GM23338 (cell line): ENCODE measurements at regions not wholly inside any gene's neighbourhood (a gene's known extent, or its start where the extent isn't known, plus 50 kb on each side); places are given as distances from the start of the nearest gene placed in this dataset.

ENCODE experiments used
- ATAC-seq: fragments of 200-7000 bp; cut with Tn5 transposase; 3 replicates; pipeline ENCODE4 v1.9.1; 2020
- DNase-seq: peaks from one replicate; pipeline ENCODE4 v3.0.0-alpha.2; 2015; ENCODE audit warnings: low spot score
- H2AFZ ChIP-seq: fragments of 200-600 bp; sonication (generic); 2 replicates; pipeline ENCODE4 v1.8.0; 2016; ENCODE audit warnings: antibody characterized with exemption, mild to moderate bottlenecking, moderate library complexity
- H3F3A ChIP-seq: fragments of 200-600 bp; sonication (generic); replicated peaks from 2 replicates; pipeline ENCODE4 v1.8.0; 2017; ENCODE audit warnings: antibody characterized with exemption, mixed run types, low read depth
- H3K27ac ChIP-seq: fragments of 200-600 bp; sonication (generic); 2 replicates; pipeline ENCODE4 v1.6.1; 2016; ENCODE audit warnings: low read depth
- H3K27me3 ChIP-seq: fragments of 200-600 bp; sonication (generic); 2 replicates; pipeline ENCODE4 v1.8.0; 2016; ENCODE audit warnings: mild to moderate bottlenecking, mixed run types, moderate library complexity; ENCODE audit not compliant: insufficient read depth
- H3K36me3 ChIP-seq: fragments of 200-600 bp; sonication (generic); 2 replicates; pipeline ENCODE4 v1.8.0; 2016; ENCODE audit warnings: mild to moderate bottlenecking; ENCODE audit not compliant: insufficient read depth
- H3K4me1 ChIP-seq: fragments of 200-600 bp; sonication (generic); 2 replicates; pipeline ENCODE4 v1.8.0; 2016; ENCODE audit warnings: mild to moderate bottlenecking, moderate library complexity; ENCODE audit not compliant: insufficient read depth
- H3K4me2 ChIP-seq: fragments of 200-600 bp; sonication (generic); 2 replicates; pipeline ENCODE4 v1.7.1; 2017; ENCODE audit warnings: mixed run types
- H3K4me3 ChIP-seq: fragments of 200-600 bp; sonication (generic); 2 replicates; pipeline ENCODE4 v1.6.1; 2016; ENCODE audit warnings: mixed run types
- H3K79me2 ChIP-seq: fragments of 200-600 bp; sonication (generic); replicated peaks from 2 replicates; pipeline ENCODE4 v1.8.0; 2017; ENCODE audit warnings: mild to moderate bottlenecking; ENCODE audit not compliant: insufficient read depth
- H3K9me2 ChIP-seq: fragments of 200-600 bp; sonication (generic); 2 replicates; pipeline ENCODE4 v1.8.0; 2017; ENCODE audit not compliant: insufficient read depth
- H4K20me1 ChIP-seq: fragments of 200-600 bp; sonication (generic); replicated peaks from 2 replicates; pipeline ENCODE4 v1.8.0; 2017; ENCODE audit warnings: mild to moderate bottlenecking; ENCODE audit not compliant: insufficient read depth
- H3K27ac Mint-ChIP-seq: 2 replicates; pipeline ENCODE4 v1.8.0; 2020; ENCODE audit warnings: inconsistent platforms, mild to moderate bottlenecking, moderate library complexity, mixed read lengths
- H3K27me3 Mint-ChIP-seq: 3 replicates; pipeline ENCODE4 v1.8.0; 2022; ENCODE audit warnings: low read depth, mild to moderate bottlenecking, moderate library complexity, mixed read lengths, inconsistent platforms; ENCODE audit not compliant: insufficient read depth, poor library complexity
- H3K36me3 Mint-ChIP-seq: 3 replicates; pipeline ENCODE4 v1.8.0; 2021; ENCODE audit warnings: low read depth, mild to moderate bottlenecking, inconsistent platforms, moderate library complexity, mixed read lengths
- H3K4me1 Mint-ChIP-seq: 3 replicates; pipeline ENCODE4 v1.8.0; 2020; ENCODE audit warnings: mild to moderate bottlenecking, inconsistent platforms, mixed read lengths
- H3K4me3 Mint-ChIP-seq: 3 replicates; pipeline ENCODE4 v1.8.0; 2021; ENCODE audit warnings: moderate library complexity, mild to moderate bottlenecking, inconsistent platforms, mixed read lengths
- H3K9me3 Mint-ChIP-seq: 3 replicates; pipeline ENCODE4 v1.8.0; 2020; ENCODE audit warnings: moderate library complexity, mild to moderate bottlenecking, inconsistent platforms, mixed read lengths
- CREB1 ChIP-seq: fragments of 250-450 bp; sonication (Bioruptor Pico); IDR thresholded peaks from 2 replicates; pipeline ENCODE4 v1.5.0; 2020; ENCODE audit warnings: low read depth, mild to moderate bottlenecking, moderate library complexity
- EZH2 ChIP-seq: fragments of 200-600 bp; sonication (generic); IDR thresholded peaks from one replicate; pipeline ENCODE4 v1.8.0; 2017; ENCODE audit warnings: antibody characterized with exemption, mild to moderate bottlenecking, low read depth; ENCODE audit not compliant: unreplicated experiment
- EZH2phosphoT487 ChIP-seq: fragments of 200-600 bp; sonication (generic); IDR thresholded peaks from one replicate; pipeline ENCODE4 v1.8.1; 2018; ENCODE audit warnings: antibody characterized with exemption; ENCODE audit not compliant: unreplicated experiment
- NANOG ChIP-seq: IDR thresholded peaks from 2 replicates; pipeline ENCODE4 v1.6.1; 2016; ENCODE audit warnings: antibody characterized with exemption, borderline replicate concordance
- TF ChIP-seq, protein P1 (sequence below), 2 experiments: fragments of 200-600 bp in 1 of 2; sonication (generic) in 1 of 2; conservative IDR thresholded peaks; 2 replicates each; pipeline versions ENCODE4 v1.5.1 to v1.6.1; 2016 to 2017; ENCODE audit warnings: antibody characterized with exemption in 2 of 2, low read depth in 2 of 2, mild to moderate bottlenecking in 2 of 2, moderate library complexity in 1 of 2
- TF ChIP-seq, protein P2 (sequence below): IDR thresholded peaks from 2 replicates; pipeline ENCODE4 v1.6.1; 2016; ENCODE audit warnings: antibody characterized with exemption
- TF ChIP-seq, protein P3 (sequence below): fragments of 250-450 bp; sonication (Bioruptor Pico); IDR thresholded peaks from 2 replicates; pipeline ENCODE4 v1.5.0; 2020; ENCODE audit warnings: mild to moderate bottlenecking, moderate library complexity

DNA sequence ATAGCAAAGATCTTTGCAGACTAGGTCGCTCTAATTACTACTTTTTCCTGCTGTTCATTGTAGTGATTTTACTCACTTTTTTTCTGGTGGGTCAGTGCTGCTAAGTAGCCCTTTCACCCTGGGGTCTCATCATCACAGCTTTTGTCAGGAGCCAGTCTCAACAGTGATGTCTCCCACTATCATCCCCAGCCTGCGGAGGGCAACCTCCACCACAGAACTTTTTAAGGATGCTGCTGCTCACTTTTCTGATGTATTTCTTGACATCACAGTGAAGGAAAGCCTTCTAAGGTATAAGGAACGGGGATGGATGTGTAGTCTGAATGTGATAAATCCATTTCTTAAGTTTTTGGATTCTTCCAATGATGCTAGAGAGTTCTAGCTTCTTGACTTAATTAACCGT, 242.5 kb upstream of the RIOK2 start:
- H3K36me3 ChIP-seq, result no peaks in the 10 kb centered on the region
- Mint-ChIP-seq H3K9me3 (no peaks in the 10 kb centered on the region), H3K36me3 (no peaks in the 10 kb centered on the region), H3K27ac (no peak overlapping the region), H3K4me1 (no peaks in the 10 kb centered on the region), H3K4me3 (no peak overlapping the region), H3K27me3 (peaks cover 2% of the 10 kb centered on the region)
- peak; percentile 53 for DNase-seq
- peak; percentile 60 for ATAC-seq
- TF ChIP-seq NANOG (no peak), EZH2 (no peak), EZH2phosphoT487 (no peak)
- TF ChIP-seq, protein P1, sequence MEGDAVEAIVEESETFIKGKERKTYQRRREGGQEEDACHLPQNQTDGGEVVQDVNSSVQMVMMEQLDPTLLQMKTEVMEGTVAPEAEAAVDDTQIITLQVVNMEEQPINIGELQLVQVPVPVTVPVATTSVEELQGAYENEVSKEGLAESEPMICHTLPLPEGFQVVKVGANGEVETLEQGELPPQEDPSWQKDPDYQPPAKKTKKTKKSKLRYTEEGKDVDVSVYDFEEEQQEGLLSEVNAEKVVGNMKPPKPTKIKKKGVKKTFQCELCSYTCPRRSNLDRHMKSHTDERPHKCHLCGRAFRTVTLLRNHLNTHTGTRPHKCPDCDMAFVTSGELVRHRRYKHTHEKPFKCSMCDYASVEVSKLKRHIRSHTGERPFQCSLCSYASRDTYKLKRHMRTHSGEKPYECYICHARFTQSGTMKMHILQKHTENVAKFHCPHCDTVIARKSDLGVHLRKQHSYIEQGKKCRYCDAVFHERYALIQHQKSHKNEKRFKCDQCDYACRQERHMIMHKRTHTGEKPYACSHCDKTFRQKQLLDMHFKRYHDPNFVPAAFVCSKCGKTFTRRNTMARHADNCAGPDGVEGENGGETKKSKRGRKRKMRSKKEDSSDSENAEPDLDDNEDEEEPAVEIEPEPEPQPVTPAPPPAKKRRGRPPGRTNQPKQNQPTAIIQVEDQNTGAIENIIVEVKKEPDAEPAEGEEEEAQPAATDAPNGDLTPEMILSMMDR (conservative IDR thresholded peaks at IDR 0.05; ENCODE audit: low read depth in 2 of 2), result peak; percentile 61 to 72
- TF ChIP-seq, protein P2, sequence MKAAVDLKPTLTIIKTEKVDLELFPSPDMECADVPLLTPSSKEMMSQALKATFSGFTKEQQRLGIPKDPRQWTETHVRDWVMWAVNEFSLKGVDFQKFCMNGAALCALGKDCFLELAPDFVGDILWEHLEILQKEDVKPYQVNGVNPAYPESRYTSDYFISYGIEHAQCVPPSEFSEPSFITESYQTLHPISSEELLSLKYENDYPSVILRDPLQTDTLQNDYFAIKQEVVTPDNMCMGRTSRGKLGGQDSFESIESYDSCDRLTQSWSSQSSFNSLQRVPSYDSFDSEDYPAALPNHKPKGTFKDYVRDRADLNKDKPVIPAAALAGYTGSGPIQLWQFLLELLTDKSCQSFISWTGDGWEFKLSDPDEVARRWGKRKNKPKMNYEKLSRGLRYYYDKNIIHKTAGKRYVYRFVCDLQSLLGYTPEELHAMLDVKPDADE, result no peak
- H3F3A ChIP-seq, result no peaks in the 10 kb centered on the region
- H2AFZ ChIP-seq, result no peak overlapping the region
- no peaks in the 10 kb centered on the region for H3K27me3 ChIP-seq
- no peaks in the 10 kb centered on the region for H3K4me1 ChIP-seq
- H3K4me3 ChIP-seq, result no peak overlapping the region
- H3K4me2 ChIP-seq, result no peak overlapping the region
- no peaks in the 10 kb centered on the region for H3K9me2 ChIP-seq
- H3K79me2 ChIP-seq, result no peaks in the 10 kb centered on the region
- H3K27ac ChIP-seq, result no peak overlapping the region
- no peaks in the 10 kb centered on the region for H4K20me1 ChIP-seq

- H3K4me3 ChIP-seq, result no peak overlapping the region
- H3K4me3 Mint-ChIP-seq, result no peak overlapping the region
- H3K4me1 ChIP-seq, result no peaks in the 10 kb centered on the region
- DNase-seq, result peak; percentile 48
- H3K4me2 ChIP-seq, result no peak overlapping the region
- H4K20me1 ChIP-seq, result no peaks in the 10 kb centered on the region
- no peak overlapping the region for H3K27ac ChIP-seq
- H3F3A ChIP-seq, result no peaks in the 10 kb centered on the region
- no peak overlapping the region for H2AFZ ChIP-seq
- no peaks in the 10 kb centered on the region for H3K27me3 ChIP-seq
- H3K36me3 Mint-ChIP-seq, result no peaks in the 10 kb centered on the region
- H3K27me3 Mint-ChIP-seq, result peaks cover 2% of the 10 kb centered on the region
- H3K36me3 ChIP-seq, result no peaks in the 10 kb centered on the region
- H3K4me1 Mint-ChIP-seq, result no peaks in the 10 kb centered on the region
- H3K27ac Mint-ChIP-seq, result no peak overlapping the region
- no peaks in the 10 kb centered on the region for H3K79me2 ChIP-seq
- no peaks in the 10 kb centered on the region for H3K9me3 Mint-ChIP-seq
- peak; percentile 62 for ATAC-seq
- H3K9me2 ChIP-seq, result no peaks in the 10 kb centered on the region
- TF ChIP-seq, protein P1 (conservative IDR thresholded peaks at IDR 0.05; ENCODE audit: low read depth in 2 of 2), result peak; percentile 29 to 50
- TF ChIP-seq, protein P3, sequence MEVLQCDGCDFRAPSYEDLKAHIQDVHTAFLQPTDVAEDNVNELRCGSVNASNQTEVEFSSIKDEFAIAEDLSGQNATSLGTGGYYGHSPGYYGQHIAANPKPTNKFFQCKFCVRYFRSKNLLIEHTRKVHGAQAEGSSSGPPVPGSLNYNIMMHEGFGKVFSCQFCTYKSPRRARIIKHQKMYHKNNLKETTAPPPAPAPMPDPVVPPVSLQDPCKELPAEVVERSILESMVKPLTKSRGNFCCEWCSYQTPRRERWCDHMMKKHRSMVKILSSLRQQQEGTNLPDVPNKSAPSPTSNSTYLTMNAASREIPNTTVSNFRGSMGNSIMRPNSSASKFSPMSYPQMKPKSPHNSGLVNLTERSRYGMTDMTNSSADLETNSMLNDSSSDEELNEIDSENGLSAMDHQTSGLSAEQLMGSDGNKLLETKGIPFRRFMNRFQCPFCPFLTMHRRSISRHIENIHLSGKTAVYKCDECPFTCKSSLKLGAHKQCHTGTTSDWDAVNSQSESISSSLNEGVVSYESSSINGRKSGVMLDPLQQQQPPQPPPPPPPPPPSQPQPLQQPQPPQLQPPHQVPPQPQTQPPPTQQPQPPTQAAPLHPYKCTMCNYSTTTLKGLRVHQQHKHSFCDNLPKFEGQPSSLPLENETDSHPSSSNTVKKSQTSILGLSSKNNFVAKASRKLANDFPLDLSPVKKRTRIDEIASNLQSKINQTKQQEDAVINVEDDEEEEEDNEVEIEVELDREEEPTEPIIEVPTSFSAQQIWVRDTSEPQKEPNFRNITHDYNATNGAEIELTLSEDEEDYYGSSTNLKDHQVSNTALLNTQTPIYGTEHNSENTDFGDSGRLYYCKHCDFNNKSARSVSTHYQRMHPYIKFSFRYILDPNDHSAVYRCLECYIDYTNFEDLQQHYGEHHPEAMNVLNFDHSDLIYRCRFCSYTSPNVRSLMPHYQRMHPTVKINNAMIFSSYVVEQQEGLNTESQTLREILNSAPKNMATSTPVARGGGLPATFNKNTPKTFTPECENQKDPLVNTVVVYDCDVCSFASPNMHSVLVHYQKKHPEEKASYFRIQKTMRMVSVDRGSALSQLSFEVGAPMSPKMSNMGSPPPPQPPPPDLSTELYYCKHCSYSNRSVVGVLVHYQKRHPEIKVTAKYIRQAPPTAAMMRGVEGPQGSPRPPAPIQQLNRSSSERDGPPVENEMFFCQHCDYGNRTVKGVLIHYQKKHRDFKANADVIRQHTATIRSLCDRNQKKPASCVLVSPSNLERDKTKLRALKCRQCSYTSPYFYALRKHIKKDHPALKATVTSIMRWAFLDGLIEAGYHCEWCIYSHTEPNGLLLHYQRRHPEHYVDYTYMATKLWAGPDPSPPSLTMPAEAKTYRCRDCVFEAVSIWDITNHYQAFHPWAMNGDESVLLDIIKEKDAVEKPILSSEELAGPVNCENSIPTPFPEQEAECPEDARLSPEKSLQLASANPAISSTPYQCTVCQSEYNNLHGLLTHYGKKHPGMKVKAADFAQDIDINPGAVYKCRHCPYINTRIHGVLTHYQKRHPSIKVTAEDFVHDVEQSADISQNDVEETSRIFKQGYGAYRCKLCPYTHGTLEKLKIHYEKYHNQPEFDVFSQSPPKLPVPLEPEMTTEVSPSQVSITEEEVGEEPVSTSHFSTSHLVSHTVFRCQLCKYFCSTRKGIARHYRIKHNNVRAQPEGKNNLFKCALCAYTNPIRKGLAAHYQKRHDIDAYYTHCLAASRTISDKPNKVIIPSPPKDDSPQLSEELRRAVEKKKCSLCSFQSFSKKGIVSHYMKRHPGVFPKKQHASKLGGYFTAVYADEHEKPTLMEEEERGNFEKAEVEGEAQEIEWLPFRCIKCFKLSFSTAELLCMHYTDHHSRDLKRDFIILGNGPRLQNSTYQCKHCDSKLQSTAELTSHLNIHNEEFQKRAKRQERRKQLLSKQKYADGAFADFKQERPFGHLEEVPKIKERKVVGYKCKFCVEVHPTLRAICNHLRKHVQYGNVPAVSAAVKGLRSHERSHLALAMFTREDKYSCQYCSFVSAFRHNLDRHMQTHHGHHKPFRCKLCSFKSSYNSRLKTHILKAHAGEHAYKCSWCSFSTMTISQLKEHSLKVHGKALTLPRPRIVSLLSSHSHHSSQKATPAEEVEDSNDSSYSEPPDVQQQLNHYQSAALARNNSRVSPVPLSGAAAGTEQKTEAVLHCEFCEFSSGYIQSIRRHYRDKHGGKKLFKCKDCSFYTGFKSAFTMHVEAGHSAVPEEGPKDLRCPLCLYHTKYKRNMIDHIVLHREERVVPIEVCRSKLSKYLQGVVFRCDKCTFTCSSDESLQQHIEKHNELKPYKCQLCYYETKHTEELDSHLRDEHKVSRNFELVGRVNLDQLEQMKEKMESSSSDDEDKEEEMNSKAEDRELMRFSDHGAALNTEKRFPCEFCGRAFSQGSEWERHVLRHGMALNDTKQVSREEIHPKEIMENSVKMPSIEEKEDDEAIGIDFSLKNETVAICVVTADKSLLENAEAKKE (CRISPR knock-in tag), result no peak
- TF ChIP-seq CREB1 (CRISPR knock-in tag), result no peak
- TF ChIP-seq NANOG, result no peak
Observed at GRCh38 chr5:97427235-97427634, 244.2 kb upstream of the RIOK2 start.
